CD1c-positive myeloid dendritic cell (primary cell): ENCODE measurements at regions not wholly inside any gene's neighbourhood (a gene's known extent, or its start where the extent isn't known, plus 50 kb on each side); places are given as distances from the start of the nearest gene placed in this dataset.

Source experiments
- DNase-seq: peaks from one replicate; pipeline ENCODE4 v3.0.0-alpha.2; 2016; ENCODE audit errors: extremely low spot score

DNA sequence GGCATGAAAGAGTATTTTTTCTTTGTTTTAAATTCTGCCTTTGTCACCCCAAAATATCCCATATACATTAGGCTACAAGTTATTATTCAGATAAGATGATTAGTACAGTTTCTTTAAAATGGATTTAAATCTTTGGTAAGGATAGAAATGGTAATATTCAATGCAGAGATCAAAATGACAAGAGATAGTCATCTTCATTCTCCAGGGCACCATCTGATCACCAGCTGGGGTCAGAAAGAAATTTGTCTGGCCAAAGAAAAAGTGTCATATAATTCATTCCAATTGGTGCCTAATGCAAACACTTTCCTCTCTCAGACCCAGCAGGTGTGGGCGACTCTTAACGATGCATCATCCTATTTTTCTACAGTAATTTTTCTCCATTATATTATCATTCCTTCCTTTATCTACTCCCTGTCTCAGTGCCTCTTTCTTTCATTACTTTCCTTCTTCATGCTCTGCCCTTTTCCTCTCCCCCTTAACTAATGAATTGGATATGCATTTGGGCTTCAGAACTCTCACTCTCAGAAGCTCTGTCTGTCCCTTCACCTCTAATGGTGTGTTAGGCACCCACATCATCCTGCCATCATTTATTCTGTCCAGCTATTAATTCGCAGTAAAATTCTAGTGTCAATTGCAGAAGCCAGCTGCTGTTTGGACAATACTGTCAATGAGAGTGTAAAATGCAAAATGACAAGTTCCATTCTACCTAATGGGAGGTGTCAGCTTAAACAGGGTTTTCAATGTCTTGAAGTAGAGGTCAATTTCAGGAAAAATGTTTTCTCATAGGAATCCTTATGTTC is 570.5 kb downstream of the TDRD15 start:
- DNase-seq = no peak

DNA sequence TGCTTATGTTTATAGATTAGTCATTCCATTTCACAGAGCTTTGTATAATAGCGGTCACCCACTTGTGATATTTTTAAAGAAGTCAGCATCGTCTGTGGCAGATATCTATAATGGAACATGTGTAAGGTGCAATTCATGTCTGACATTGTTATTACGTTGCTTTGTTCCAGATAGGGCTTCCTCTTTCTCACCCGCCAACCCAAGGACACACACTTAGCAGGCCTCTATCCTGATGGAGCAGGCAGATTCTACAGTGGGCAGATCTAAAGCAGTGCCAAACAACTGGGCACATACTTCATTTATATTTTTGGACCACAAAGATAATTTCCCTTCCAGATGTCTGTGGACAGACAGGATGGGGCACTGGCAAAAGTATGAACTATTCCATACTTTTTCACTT is 573.1 kb downstream of the TDRD15 start:
- DNase-seq = no peak

GRCh38 chr2:21700644-21701043 is 576.9 kb downstream of the TDRD15 start:
- DNase-seq = no peak

- DNase-seq = no peak
Measured at GRCh38 chr2:21710031-21710430, 586.3 kb downstream of the TDRD15 start.

GRCh38 chr2:21710496-21710895 is 586.7 kb downstream of the TDRD15 start:
- DNase-seq = no peak

- no peak for DNase-seq
Measured at GRCh38 chr2:21715887-21716286, 592.1 kb downstream of the TDRD15 start.

- DNase-seq = no peak
Measured at GRCh38 chr2:21727101-21727500, 603.3 kb downstream of the TDRD15 start.

DNA sequence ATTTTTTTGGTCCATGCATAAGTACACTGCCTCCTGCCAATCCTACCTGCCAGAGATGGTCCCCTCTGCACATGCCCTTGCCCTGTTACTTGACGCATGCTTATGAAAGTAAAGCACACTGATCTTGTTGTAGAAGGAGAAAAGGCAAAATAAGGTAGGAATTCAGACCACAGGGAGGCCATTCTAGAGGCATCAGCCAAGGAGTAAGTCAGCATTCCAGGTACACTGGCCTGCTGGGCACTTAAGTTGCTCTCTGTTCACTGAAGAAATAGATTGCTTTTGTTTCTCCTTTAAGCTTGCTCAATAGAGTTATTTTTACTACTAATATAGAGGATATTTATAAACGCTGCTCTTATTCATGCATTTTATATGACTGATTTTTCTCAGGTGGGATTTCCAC is 604.4 kb downstream of the TDRD15 start:
- DNase-seq = no peak

GRCh38 chr2:21730141-21730540 is 606.4 kb downstream of the TDRD15 start:
- no peak for DNase-seq

GRCh38 chr2:21740484-21740883 is 616.7 kb downstream of the TDRD15 start:
- DNase-seq = no peak

- no peak for DNase-seq
Measured at GRCh38 chr2:21746499-21746898, 622.7 kb downstream of the TDRD15 start.

GRCh38 chr2:21748501-21748900 is 624.7 kb downstream of the TDRD15 start:
- no peak for DNase-seq

DNA sequence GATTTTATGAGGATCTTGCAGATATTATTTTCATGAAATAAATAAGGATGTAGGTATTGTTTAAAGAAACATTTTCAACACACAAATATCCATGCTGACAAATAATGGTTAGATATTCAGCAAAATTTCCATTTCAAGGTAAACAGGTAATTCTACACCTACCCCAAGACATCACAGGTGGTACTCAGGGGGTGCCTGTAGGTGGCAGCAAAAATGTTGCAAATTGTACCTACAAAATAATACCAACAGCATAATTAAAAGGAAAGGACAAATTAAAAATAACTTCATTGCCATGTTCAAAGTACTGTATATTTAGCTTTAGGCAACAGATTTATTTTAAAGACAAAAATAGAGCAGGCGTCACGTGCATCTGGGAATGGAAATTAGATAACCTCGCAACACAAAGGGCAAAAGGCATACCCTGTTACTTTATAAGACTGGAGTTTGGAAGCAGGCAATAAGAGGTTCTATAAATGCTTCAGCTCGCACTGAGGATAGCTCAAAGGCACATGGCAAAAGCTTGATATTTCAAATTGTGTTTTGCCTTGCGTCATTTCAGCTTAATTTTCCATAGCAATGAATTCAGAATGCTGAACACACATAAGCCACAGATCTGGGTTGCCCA is 630.5 kb downstream of the TDRD15 start:
- DNase-seq = no peak

DNA sequence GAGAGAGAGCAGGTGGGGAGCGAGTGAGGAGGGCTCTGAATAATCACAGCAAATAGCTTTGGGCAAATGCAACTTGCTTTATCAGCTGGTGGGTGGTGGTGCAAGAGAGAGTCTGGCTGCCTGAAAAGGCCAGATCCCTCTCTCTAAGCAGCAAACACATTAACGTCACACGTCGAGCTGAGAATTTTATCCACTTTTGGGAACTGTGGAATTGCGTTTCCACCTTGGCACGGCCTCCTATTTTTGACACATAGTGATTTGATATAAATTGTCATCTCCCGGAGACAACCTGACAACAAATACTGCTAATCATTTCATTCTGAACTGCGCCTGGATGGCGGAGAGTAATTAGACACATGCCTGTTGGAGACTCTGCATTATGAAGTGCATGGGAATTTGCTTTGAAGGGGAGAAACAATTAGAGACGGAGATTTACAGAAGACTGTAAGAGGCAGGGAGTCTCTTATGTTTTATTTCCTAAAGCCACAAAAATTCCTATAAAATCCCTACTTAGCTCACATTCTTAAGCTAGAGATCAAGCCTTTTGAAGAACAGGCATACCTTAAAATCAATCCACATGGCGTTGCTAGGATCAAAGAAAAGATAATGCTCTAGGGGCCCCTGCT is 634.1 kb downstream of the TDRD15 start:
- no peak for DNase-seq

DNA sequence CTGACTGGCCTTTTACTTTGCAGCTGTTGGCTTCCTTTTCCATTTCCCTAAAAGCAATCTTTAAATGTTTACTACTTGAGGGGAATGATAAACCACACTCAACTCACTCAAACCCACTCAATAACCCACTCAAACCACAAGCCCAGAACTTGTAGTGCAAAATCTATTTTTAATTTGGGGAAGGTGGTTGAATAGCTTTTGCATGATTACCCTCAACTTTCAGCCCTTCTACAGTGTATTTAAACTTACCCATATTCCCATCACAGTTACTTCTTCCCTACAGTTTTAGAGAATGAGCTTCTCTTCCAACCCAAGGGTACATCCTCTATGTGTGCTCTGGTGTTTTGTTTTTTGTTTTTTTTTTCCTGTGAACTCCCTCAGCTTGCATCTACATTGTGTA is 636.1 kb downstream of the TDRD15 start:
- no peak for DNase-seq

- DNase-seq = no peak
Measured at GRCh38 chr2:21761361-21761760, 637.6 kb downstream of the TDRD15 start.

GRCh38 chr2:21763501-21763900 is 639.7 kb downstream of the TDRD15 start:
- DNase-seq = no peak

DNA sequence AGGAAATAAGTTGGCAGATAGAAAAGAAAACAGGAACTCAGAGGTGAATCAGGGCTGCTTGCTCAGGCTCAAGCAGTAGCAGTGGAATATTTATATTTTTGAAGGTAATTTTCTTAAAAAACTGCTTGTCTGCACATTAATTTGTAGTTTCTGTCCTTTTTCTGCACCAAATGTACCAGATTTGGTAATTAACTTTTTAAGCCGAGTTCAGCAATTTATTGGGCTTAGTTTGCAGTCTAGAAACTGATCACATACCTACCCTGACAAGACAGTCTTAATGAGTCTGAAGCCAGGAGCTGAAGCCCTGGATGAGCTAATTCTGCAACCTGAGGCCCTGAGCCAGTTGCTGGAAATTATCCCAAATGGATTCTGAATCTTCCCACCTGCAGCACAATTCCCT is 647.0 kb downstream of the TDRD15 start:
- no peak for DNase-seq

GRCh38 chr2:21772624-21773023 is 648.9 kb downstream of the TDRD15 start:
- DNase-seq = no peak

DNA sequence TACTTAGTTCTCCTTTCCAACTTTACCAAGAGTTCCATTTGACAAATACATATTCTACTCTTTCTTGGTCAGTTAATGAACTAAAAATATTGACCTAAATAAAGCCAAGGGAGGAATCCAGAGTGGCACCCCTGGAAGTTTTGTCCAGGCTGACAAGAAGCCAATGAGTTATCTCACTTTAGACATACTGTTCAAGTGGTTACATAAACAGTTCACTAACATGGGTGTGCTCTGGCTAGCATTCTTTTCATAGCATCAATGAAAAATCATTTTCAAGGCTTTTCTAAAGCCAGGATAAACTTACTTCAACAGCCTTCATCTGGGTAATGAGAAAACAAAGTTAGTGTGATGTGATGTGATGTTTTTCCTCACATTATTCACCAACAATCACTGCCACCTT is 649.4 kb downstream of the TDRD15 start:
- DNase-seq = no peak

DNA sequence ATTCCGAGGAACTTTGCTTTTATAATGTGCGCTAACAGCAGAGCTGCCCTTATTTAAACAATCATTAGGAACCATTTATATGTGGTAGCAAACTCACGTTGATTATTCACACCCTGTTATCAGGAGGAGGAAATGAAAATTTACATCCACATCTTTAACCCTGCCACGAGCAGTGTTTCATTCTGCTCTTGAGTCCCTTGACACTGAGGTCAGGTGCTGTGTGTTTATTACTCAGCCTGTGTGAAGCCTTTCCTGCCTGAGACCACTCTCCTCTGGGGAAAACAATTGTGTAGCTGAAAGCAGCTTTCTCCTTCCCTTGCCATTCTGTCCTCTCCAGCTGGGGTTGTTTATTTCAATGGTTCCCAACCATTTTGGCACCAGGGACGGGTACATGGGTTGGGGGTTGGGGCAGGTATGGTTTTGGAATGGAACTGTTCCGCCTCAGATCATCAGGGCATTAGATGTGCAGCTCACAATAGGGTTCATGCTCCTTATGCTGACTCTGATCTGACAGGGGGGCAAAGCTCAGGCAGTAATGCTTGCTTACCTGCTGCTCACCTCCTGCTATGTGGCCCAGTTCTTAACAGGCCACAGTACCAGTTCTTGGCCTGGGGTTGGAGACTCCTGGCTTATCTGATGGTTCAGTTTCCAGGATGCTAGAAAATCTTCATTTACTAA is 651.1 kb downstream of the TDRD15 start:
- no peak for DNase-seq

GRCh38 chr2:21779786-21780185 is 656.0 kb downstream of the TDRD15 start:
- DNase-seq = no peak

DNA sequence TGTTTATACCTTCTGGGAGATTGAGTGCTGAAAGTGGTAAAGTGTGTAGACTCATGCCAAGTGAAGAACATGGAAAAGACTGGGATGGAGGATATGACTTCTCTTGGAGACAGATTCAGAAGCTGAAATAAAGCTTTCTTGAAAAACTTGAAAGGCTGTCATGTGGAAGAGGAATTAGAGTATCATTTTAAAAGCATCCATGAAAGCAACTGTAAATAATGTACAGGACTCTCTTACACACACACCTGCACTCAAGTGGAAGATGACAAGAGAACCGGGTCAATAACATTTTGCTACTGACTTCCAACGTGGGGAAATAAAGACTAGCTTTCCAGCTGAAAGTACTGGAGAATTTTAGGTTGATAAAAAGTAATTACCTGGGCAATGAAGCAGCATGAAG is 658.2 kb downstream of the TDRD15 start:
- no peak for DNase-seq
